Activated CD4-positive, alpha-beta T cell treated with anti-CD3 and anti-CD28 coated beads, Interleukin-2, amount 10 ng/mL, durations not matched to agents 24 days and 14 days (primary cell): ENCODE measurements at regions not wholly inside any gene's neighbourhood (a gene's known extent, or its start where the extent isn't known, plus 50 kb on each side); places are given as distances from the start of the nearest gene placed in this dataset.
"Not testable (repeated sequence)": the region's sequence is repeated elsewhere in the genome, so short reads cannot be mapped to it uniquely, and the experiment has no call there.

Experiments
- DNase-seq: peaks from one replicate; pipeline ENCODE4 v3.0.0; 2022
- H3K27ac Mint-ChIP-seq: one replicate; pipeline ENCODE4 v1.8.0; 2022; ENCODE audit warnings: mild to moderate bottlenecking, mixed read lengths
- H3K27me3 Mint-ChIP-seq: one replicate; pipeline ENCODE4 v1.8.0; 2022; ENCODE audit warnings: mixed read lengths
- H3K36me3 Mint-ChIP-seq: one replicate; pipeline ENCODE4 v1.8.0; 2022; ENCODE audit warnings: low read depth, mild to moderate bottlenecking, mixed read lengths
- H3K4me1 Mint-ChIP-seq: one replicate; pipeline ENCODE4 v1.8.0; 2021; ENCODE audit warnings: mixed read lengths
- H3K4me3 Mint-ChIP-seq: one replicate; pipeline ENCODE4 v1.8.0; 2022; ENCODE audit warnings: mild to moderate bottlenecking, moderate library complexity, mixed read lengths
- H3K9me3 Mint-ChIP-seq: one replicate; pipeline ENCODE4 v1.8.0; 2021; ENCODE audit warnings: mixed read lengths
- intact Hi-C: fragments of 100-400 bp; cut with micrococcal nuclease; formaldehyde crosslinking; loops from one replicate; pipeline ENCODE4 v1.15.1; 2023

GRCh38 chr13:90918536-90918935 is 429.0 kb upstream of the MIR17HG start:
- intact Hi-C loops, result no loop called here

DNA sequence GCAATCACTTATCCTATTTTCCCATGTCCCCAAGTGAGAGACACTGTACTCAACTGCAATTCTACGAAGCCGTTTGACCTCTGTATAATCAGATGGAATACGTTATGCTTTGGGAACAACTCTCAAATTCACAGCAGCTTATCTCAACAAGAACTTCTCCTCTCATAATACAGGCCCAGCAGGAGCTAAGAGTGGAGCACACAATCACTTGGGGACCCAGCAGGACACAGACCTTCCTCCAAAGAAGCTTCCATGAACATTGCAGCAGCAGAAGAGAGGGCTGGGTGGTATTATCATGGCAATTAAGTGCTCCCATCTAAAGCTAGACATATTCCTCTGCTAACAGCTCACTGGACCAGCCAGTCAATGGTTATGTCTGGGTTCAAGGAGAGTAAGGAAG is 428.3 kb upstream of the MIR17HG start:
- DNase-seq, result no peak
- H3K27me3 Mint-ChIP-seq, result no peaks in the 10 kb centered on the region
- H3K4me3 Mint-ChIP-seq, result no peak overlapping the region
- H3K4me1 Mint-ChIP-seq, result no peaks in the 10 kb centered on the region
- intact Hi-C loops, result no loop called here
- H3K27ac Mint-ChIP-seq, result no peak overlapping the region
- no peaks in the 10 kb centered on the region for H3K36me3 Mint-ChIP-seq
- H3K9me3 Mint-ChIP-seq, result no peaks in the 10 kb centered on the region

More at GRCh38 chr13:90918536-90918935, 429.0 kb upstream of the MIR17HG start:
- Mint-ChIP-seq H3K27ac (no peak overlapping the region), H3K4me3 (no peak overlapping the region), H3K9me3 (no peaks in the 10 kb centered on the region), H3K4me1 (no peaks in the 10 kb centered on the region), H3K27me3 (no peaks in the 10 kb centered on the region), H3K36me3 (no peaks in the 10 kb centered on the region)
- no peak for DNase-seq

DNA sequence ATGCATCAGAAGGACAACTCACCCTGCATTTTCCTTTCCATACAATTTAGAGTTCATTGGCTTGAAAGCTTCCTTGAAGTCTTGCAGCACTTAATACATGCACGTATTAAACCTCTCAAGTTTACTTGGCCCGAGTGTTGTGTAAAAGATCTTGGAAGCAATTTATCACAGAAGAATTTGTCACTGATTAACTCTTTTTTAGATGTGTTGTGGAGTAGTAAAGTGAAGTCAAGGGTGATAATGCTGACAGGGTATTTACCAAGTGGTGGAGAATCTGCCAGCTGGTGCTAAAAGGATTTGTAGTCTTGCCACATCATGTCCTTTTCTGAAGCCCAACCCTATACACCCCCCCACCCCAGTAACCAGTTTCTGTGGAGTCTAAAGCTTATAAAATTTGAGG is 421.0 kb upstream of the MIR17HG start:
- H3K27me3 Mint-ChIP-seq, result no peaks in the 10 kb centered on the region
- intact Hi-C loops, result no loop called here
- H3K9me3 Mint-ChIP-seq, result peaks cover 9% of the 10 kb centered on the region
- H3K4me1 Mint-ChIP-seq, result no peaks in the 10 kb centered on the region
- no peaks in the 10 kb centered on the region for H3K36me3 Mint-ChIP-seq
- H3K27ac Mint-ChIP-seq, result no peak overlapping the region
- no peak for DNase-seq
- no peak overlapping the region for H3K4me3 Mint-ChIP-seq

GRCh38 chr13:90928109-90928508 is 419.4 kb upstream of the MIR17HG start:
- H3K27me3 Mint-ChIP-seq, result no peaks in the 10 kb centered on the region
- no peak overlapping the region for H3K27ac Mint-ChIP-seq
- H3K36me3 Mint-ChIP-seq, result no peaks in the 10 kb centered on the region
- H3K4me1 Mint-ChIP-seq, result no peaks in the 10 kb centered on the region
- DNase-seq, result no peak
- intact Hi-C loops, result no loop called here
- H3K4me3 Mint-ChIP-seq, result no peak overlapping the region
- H3K9me3 Mint-ChIP-seq, result peaks cover 9% of the 10 kb centered on the region

DNA sequence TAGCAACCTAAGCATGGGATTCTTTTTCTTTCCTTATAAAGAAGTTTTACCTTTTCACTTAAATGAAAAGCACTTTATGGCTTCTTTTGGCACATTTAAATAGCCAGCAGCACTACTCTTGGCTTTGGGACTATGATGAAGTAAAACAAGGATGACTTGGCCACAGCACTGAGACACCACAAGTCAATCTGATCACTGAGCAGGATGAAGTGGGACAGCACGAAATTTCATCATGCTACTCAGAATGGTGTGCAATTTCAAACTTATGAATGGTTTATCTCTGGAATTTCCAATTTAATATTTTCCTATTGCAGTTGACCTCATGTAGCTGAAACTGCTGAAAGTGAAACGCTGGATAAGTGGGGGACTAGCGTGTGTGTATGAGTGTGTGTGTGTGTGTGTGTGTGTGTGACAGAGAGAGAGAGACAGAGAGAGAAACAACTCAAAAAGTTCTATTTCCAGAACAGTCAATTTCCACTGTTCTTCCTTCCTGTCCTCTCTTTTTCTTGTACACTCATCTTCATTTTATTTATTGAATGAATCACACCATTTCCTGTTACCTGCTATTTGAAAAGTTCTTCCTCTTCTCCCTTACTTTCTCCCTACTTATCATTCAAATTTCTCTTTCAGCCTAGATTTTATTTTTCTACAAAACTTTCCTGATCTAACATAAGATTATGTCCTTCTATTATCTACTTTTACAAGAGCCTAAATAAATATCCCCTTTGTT is 414.2 kb upstream of the MIR17HG start:
- H3K27me3 Mint-ChIP-seq, result no peaks in the 10 kb centered on the region
- no peak for DNase-seq
- H3K27ac Mint-ChIP-seq, result no peak overlapping the region
- peaks cover 6% of the 10 kb centered on the region for H3K9me3 Mint-ChIP-seq
- no peaks in the 10 kb centered on the region for H3K36me3 Mint-ChIP-seq
- intact Hi-C loops, result no loop called here
- no peaks in the 10 kb centered on the region for H3K4me1 Mint-ChIP-seq
- no peak overlapping the region for H3K4me3 Mint-ChIP-seq

- Mint-ChIP-seq H3K27ac (no peak overlapping the region), H3K36me3 (no peaks in the 10 kb centered on the region), H3K9me3 (peaks cover 3% of the 10 kb centered on the region), H3K27me3 (no peaks in the 10 kb centered on the region), H3K4me3 (no peak overlapping the region), H3K4me1 (no peaks in the 10 kb centered on the region)
- no peak for DNase-seq
- intact Hi-C loops, result no loop called here
Measured at GRCh38 chr13:90934741-90935140, 412.7 kb upstream of the MIR17HG start.

GRCh38 chr13:90938848-90939247 is 408.6 kb upstream of the MIR17HG start:
- intact Hi-C loops, result no loop called here
- no peaks in the 10 kb centered on the region for H3K36me3 Mint-ChIP-seq
- H3K4me1 Mint-ChIP-seq, result no peaks in the 10 kb centered on the region
- no peaks in the 10 kb centered on the region for H3K27me3 Mint-ChIP-seq
- H3K4me3 Mint-ChIP-seq, result no peak overlapping the region
- no peak for DNase-seq
- no peak overlapping the region for H3K27ac Mint-ChIP-seq
- no peaks in the 10 kb centered on the region for H3K9me3 Mint-ChIP-seq

GRCh38 chr13:90943946-90944345 is 403.5 kb upstream of the MIR17HG start:
- Mint-ChIP-seq H3K27me3 (no peaks in the 10 kb centered on the region), H3K9me3 (no peaks in the 10 kb centered on the region), H3K36me3 (no peaks in the 10 kb centered on the region), H3K4me3 (no peak overlapping the region), H3K27ac (no peak overlapping the region), H3K4me1 (no peaks in the 10 kb centered on the region)
- no peak for DNase-seq
- intact Hi-C loops, result no loop called here

- H3K36me3 Mint-ChIP-seq, intact Hi-C loops: not testable (repeated sequence)
Measured at GRCh38 chr13:90945146-90945545, 402.3 kb upstream of the MIR17HG start.

DNA sequence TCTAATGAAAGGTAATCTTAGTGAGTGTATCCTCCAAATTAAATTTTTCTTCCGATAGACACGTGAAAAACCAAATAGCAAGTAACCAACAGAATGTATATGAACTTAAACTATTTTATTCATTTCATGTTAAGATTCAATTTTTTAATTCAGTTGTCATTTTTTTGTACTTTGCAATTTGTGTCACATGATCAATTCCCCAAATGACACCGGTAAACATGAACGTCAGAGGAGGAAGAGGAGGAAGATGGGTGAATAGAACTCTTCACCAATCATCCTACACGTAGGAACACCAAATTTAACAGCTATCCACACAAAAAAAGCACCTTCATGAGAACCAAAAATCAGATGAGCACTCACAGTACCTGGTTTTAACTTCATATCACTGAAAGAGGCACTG is 401.4 kb upstream of the MIR17HG start:
- DNase-seq, H3K27me3 Mint-ChIP-seq, H3K4me3 Mint-ChIP-seq, H3K27ac Mint-ChIP-seq, intact Hi-C loops, H3K4me1 Mint-ChIP-seq, H3K36me3 Mint-ChIP-seq, H3K9me3 Mint-ChIP-seq: not testable (repeated sequence)

More at GRCh38 chr13:90945146-90945545, 402.3 kb upstream of the MIR17HG start:
- not testable (repeated sequence) for H3K4me3 Mint-ChIP-seq, H3K27me3 Mint-ChIP-seq, H3K9me3 Mint-ChIP-seq, DNase-seq, H3K27ac Mint-ChIP-seq, H3K4me1 Mint-ChIP-seq

- Mint-ChIP-seq H3K9me3 (no peaks in the 10 kb centered on the region), H3K27ac (no peak overlapping the region), H3K4me1 (no peaks in the 10 kb centered on the region), H3K27me3 (no peaks in the 10 kb centered on the region), H3K36me3 (no peaks in the 10 kb centered on the region), H3K4me3 (no peak overlapping the region)
- intact Hi-C loops, result no loop called here
- DNase-seq, result no peak
Measured at GRCh38 chr13:90947976-90948375, 399.5 kb upstream of the MIR17HG start.

GRCh38 chr13:90950160-90950559 is 397.3 kb upstream of the MIR17HG start:
- intact Hi-C loops, result no loop called here
- Mint-ChIP-seq H3K4me1 (no peaks in the 10 kb centered on the region), H3K27ac (no peak overlapping the region), H3K9me3 (no peaks in the 10 kb centered on the region), H3K36me3 (no peaks in the 10 kb centered on the region), H3K27me3 (no peaks in the 10 kb centered on the region), H3K4me3 (no peak overlapping the region)
- DNase-seq, result no peak

- no peaks in the 10 kb centered on the region for H3K9me3 Mint-ChIP-seq
- DNase-seq, result no peak
- intact Hi-C loops, result no loop called here
Measured at GRCh38 chr13:90951663-90952062, 395.8 kb upstream of the MIR17HG start.

DNA sequence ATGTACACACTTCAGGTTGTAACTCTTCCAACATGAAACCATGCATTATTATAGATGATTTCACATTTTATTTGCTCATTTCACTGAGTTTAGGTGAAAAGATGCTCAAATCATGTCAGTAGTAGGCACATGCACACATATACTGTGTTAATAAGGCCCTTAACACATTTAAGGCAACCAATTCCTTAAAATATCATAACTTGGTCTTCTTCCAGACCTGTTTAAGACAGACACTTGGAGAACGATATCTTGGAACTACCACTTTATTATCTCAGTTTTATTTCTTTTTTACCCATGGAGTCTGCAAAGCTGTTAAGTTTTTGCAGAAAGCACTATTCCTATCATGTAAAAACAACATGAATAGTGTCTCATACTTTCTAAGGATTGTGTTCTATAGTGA is 395.2 kb upstream of the MIR17HG start:
- H3K27ac Mint-ChIP-seq, result no peak overlapping the region
- no peak for DNase-seq
- H3K9me3 Mint-ChIP-seq, result no peaks in the 10 kb centered on the region

More at GRCh38 chr13:90951663-90952062, 395.8 kb upstream of the MIR17HG start:
- H3K36me3 Mint-ChIP-seq, result no peaks in the 10 kb centered on the region
- H3K4me3 Mint-ChIP-seq, result no peak overlapping the region
- no peaks in the 10 kb centered on the region for H3K4me1 Mint-ChIP-seq
- no peaks in the 10 kb centered on the region for H3K27me3 Mint-ChIP-seq
- H3K27ac Mint-ChIP-seq, result no peak overlapping the region

GRCh38 chr13:90954605-90955195 is 392.8 kb upstream of the MIR17HG start:
- Mint-ChIP-seq H3K27me3 (no peaks in the 10 kb centered on the region), H3K4me1 (no peaks in the 10 kb centered on the region), H3K36me3 (no peaks in the 10 kb centered on the region), H3K9me3 (no peaks in the 10 kb centered on the region), H3K27ac (no peak overlapping the region), H3K4me3 (no peak overlapping the region)
- intact Hi-C loops, result no loop called here
- no peak for DNase-seq

More for the DNA sequence above, 395.2 kb upstream of the MIR17HG start:
- no peak overlapping the region for H3K4me3 Mint-ChIP-seq
- intact Hi-C loops, result no loop called here
- H3K4me1 Mint-ChIP-seq, result no peaks in the 10 kb centered on the region
- no peaks in the 10 kb centered on the region for H3K27me3 Mint-ChIP-seq
- H3K36me3 Mint-ChIP-seq, result no peaks in the 10 kb centered on the region
